ENCODE measurements at regions not wholly inside any gene's neighbourhood (a gene's known extent, or its start where the extent isn't known, plus 50 kb on each side); places are given as distances from the start of the nearest gene placed in this dataset.
"Not testable (repeated sequence)": the region's sequence is repeated elsewhere in the genome, so short reads cannot be mapped to it uniquely, and the experiment has no call there.

- DNase-seq = peak in 1 of 2 experiments; percentile 13
- H3K27ac ChIP-seq = no peak overlapping the region
- H3K36me3 ChIP-seq = no peaks in the 10 kb centered on the region
- no peak overlapping the region for H3K4me3 ChIP-seq
- H3K9me3 ChIP-seq (replicated peaks) = peaks cover 7% of the 10 kb centered on the region; the same call in 1 of the 2 replicates
- H3K4me1 ChIP-seq = no peaks in the 10 kb centered on the region
- H3K27me3 ChIP-seq = no peaks in the 10 kb centered on the region
Measured at GRCh38 chr7:91789086-91789485, 91.4 kb downstream of the MTERF1 start.

GRCh38 chr7:91789558-91789957 is 90.9 kb downstream of the MTERF1 start:
- Histone ChIP-seq H3K9me3 (replicated peaks) (peaks cover 7% of the 10 kb centered on the region; the same call in 1 of the 2 replicates), H3K4me3 (no peak overlapping the region), H3K27ac (no peak overlapping the region), H3K4me1 (no peaks in the 10 kb centered on the region), H3K27me3 (no peaks in the 10 kb centered on the region), H3K36me3 (no peaks in the 10 kb centered on the region)
- DNase-seq = no peak

- H3K4me3 ChIP-seq, DNase-seq, H3K27ac ChIP-seq, H3K4me1 ChIP-seq, H3K27me3 ChIP-seq, H3K36me3 ChIP-seq: not testable (repeated sequence)
- H3K9me3 ChIP-seq (replicated peaks) = peaks cover 12% of the 10 kb centered on the region
Measured at GRCh38 chr7:91790646-91791045, 89.9 kb downstream of the MTERF1 start.

GRCh38 chr7:91796122-91796521 is 84.4 kb downstream of the MTERF1 start:
- Histone ChIP-seq H3K36me3 (no peaks in the 10 kb centered on the region), H3K27me3 (no peaks in the 10 kb centered on the region), H3K27ac (no peak overlapping the region), H3K4me1 (no peaks in the 10 kb centered on the region), H3K9me3 (replicated peaks) (peaks cover 12% of the 10 kb centered on the region), H3K4me3 (no peak overlapping the region)
- DNase-seq = no peak

- Histone ChIP-seq H3K36me3 (no peaks in the 10 kb centered on the region), H3K4me3 (no peak overlapping the region), H3K27me3 (no peaks in the 10 kb centered on the region), H3K27ac (no peak overlapping the region), H3K9me3 (replicated peaks) (peaks cover 5% of the 10 kb centered on the region; the same call in 1 of the 2 replicates), H3K4me1 (no peaks in the 10 kb centered on the region)
- DNase-seq = no peak
Measured at GRCh38 chr7:91798425-91798824, 82.1 kb downstream of the MTERF1 start.

- H3K4me3 ChIP-seq = no peak overlapping the region
- H3K27me3 ChIP-seq = no peaks in the 10 kb centered on the region
- no peak for DNase-seq
- no peaks in the 10 kb centered on the region for H3K9me3 ChIP-seq (replicated peaks)
- no peaks in the 10 kb centered on the region for H3K36me3 ChIP-seq
- H3K4me1 ChIP-seq = no peaks in the 10 kb centered on the region
- no peak overlapping the region for H3K27ac ChIP-seq
Measured at GRCh38 chr7:91800389-91800788, 80.1 kb downstream of the MTERF1 start.

GRCh38 chr7:91801331-91801983 is 79.0 kb downstream of the MTERF1 start:
- no peaks in the 10 kb centered on the region for H3K27me3 ChIP-seq

GRCh38 chr7:91811236-91811635 is 69.3 kb downstream of the MTERF1 start:
- Histone ChIP-seq H3K27me3 (no peaks in the 10 kb centered on the region), H3K4me1 (no peaks in the 10 kb centered on the region), H3K36me3 (no peaks in the 10 kb centered on the region), H3K9me3 (replicated peaks) (0 out of 2 replicates have a peak, but pooled peaks cover 3% of the 10 kb centered on the region), H3K27ac (no peak overlapping the region), H3K4me3 (no peak overlapping the region)
- DNase-seq = no peak

More at GRCh38 chr7:91801331-91801983, 79.0 kb downstream of the MTERF1 start:
- Histone ChIP-seq H3K36me3 (no peaks in the 10 kb centered on the region), H3K9me3 (replicated peaks) (no peaks in the 10 kb centered on the region), H3K27ac (no peak overlapping the region), H3K4me3 (no peak overlapping the region), H3K4me1 (no peaks in the 10 kb centered on the region)
- DNase-seq = no peak

GRCh38 chr7:91811641-91812040 is 68.9 kb downstream of the MTERF1 start:
- DNase-seq = no peak
- no peaks in the 10 kb centered on the region for H3K36me3 ChIP-seq
- no peak overlapping the region for H3K4me3 ChIP-seq
- H3K27ac ChIP-seq = no peak overlapping the region
- H3K27me3 ChIP-seq = no peaks in the 10 kb centered on the region
- no peaks in the 10 kb centered on the region for H3K4me1 ChIP-seq
- H3K9me3 ChIP-seq (replicated peaks) = 0 out of 2 replicates have a peak, but pooled peaks cover 3% of the 10 kb centered on the region

GRCh38 chr7:91812388-91812787 is 68.1 kb downstream of the MTERF1 start:
- H3K4me1 ChIP-seq = no peaks in the 10 kb centered on the region
- no peaks in the 10 kb centered on the region for H3K36me3 ChIP-seq
- H3K9me3 ChIP-seq (replicated peaks) = 0 out of 2 replicates have a peak, but pooled peaks cover 3% of the 10 kb centered on the region
- DNase-seq = no peak
- no peak overlapping the region for H3K4me3 ChIP-seq
- no peaks in the 10 kb centered on the region for H3K27me3 ChIP-seq
- H3K27ac ChIP-seq = no peak overlapping the region

- Histone ChIP-seq H3K9me3 (replicated peaks) (no peaks in the 10 kb centered on the region), H3K27ac (no peak overlapping the region), H3K27me3 (no peaks in the 10 kb centered on the region), H3K36me3 (no peaks in the 10 kb centered on the region), H3K4me1 (no peaks in the 10 kb centered on the region), H3K4me3 (no peak overlapping the region)
- no peak for DNase-seq
Measured at GRCh38 chr7:91814189-91814588, 66.3 kb downstream of the MTERF1 start.
